ENCODE measurements at regions not wholly inside any gene's neighbourhood (a gene's known extent, or its start where the extent isn't known, plus 50 kb on each side); places are given as distances from the start of the nearest gene placed in this dataset.

GRCh38 chr13:74336546-74336945, 202.3 kb upstream of the KLF12 start:
- Histone ChIP-seq H3K4me3 (no peak overlapping the region), H3K9me3 (no peaks in the 10 kb centered on the region), H3K27ac (no peak overlapping the region), H3K27me3 (no peaks in the 10 kb centered on the region), H3K36me3 (no peaks in the 10 kb centered on the region), H3K4me1 (no peaks in the 10 kb centered on the region)
- TF ChIP-seq POLR2A (IDR thresholded peaks at IDR 0.05) (no peak), CTCF (IDR thresholded peaks at IDR 0.05 in 4 of 5, conservative IDR thresholded peaks at IDR 0.05 in 1 of 5) (no peak)
- ATAC-seq (no peak), DNase-seq (no peak)
- intact Hi-C loops (cut with DNase I; ENCODE audit: low total_unique reads) = no loop called here
- in situ Hi-C loops (cut with MboI; ENCODE audit: low sequenced_read_pairs in 4 of 4) = no loop called here

- Histone ChIP-seq H3K9me3 (no peaks in the 10 kb centered on the region), H3K4me1 (no peaks in the 10 kb centered on the region), H3K36me3 (no peaks in the 10 kb centered on the region), H3K27me3 (no peaks in the 10 kb centered on the region), H3K27ac (no peak overlapping the region), H3K4me3 (no peak overlapping the region)
- in situ Hi-C loops (cut with MboI; ENCODE audit: low sequenced_read_pairs in 4 of 4) (no loop called here), intact Hi-C loops (cut with DNase I; ENCODE audit: low total_unique reads) (no loop called here)
- no peak for TF ChIP-seq CTCF (IDR thresholded peaks at IDR 0.05 in 4 of 5, conservative IDR thresholded peaks at IDR 0.05 in 1 of 5)
- no peak for TF ChIP-seq POLR2A (IDR thresholded peaks at IDR 0.05)
- no peak for ATAC-seq
- no peak for DNase-seq
Observed at GRCh38 chr13:74335370-74335769, 201.2 kb upstream of the KLF12 start.

- in situ Hi-C loops (cut with MboI; ENCODE audit: low sequenced_read_pairs in 4 of 4) = no loop called here
- no peaks in the 10 kb centered on the region for H3K4me1 ChIP-seq
Observed at GRCh38 chr13:74329962-74330361, 195.8 kb upstream of the KLF12 start.

GRCh38 chr13:74325106-74325505, 190.9 kb upstream of the KLF12 start:
- Histone ChIP-seq H3K27me3 (no peaks in the 10 kb centered on the region), H3K4me3 (no peak overlapping the region), H3K27ac (no peak overlapping the region), H3K9me3 (no peaks in the 10 kb centered on the region), H3K4me1 (no peaks in the 10 kb centered on the region), H3K36me3 (no peaks in the 10 kb centered on the region)
- TF ChIP-seq POLR2A (IDR thresholded peaks at IDR 0.05) = no peak
- no peak for TF ChIP-seq CTCF (IDR thresholded peaks at IDR 0.05 in 4 of 5, conservative IDR thresholded peaks at IDR 0.05 in 1 of 5)
- no peak for ATAC-seq
- in situ Hi-C loops (cut with MboI; ENCODE audit: low sequenced_read_pairs in 4 of 4) = no loop called here
- intact Hi-C loops (cut with DNase I; ENCODE audit: low total_unique reads) = no loop called here
- DNase-seq = no peak

More at GRCh38 chr13:74329962-74330361, 195.8 kb upstream of the KLF12 start:
- DNase-seq = no peak
- Histone ChIP-seq H3K27me3 (no peaks in the 10 kb centered on the region), H3K4me3 (no peak overlapping the region), H3K27ac (no peak overlapping the region), H3K36me3 (no peaks in the 10 kb centered on the region), H3K9me3 (no peaks in the 10 kb centered on the region)
- no peak for TF ChIP-seq CTCF (IDR thresholded peaks at IDR 0.05 in 4 of 5, conservative IDR thresholded peaks at IDR 0.05 in 1 of 5)
- intact Hi-C loops (cut with DNase I; ENCODE audit: low total_unique reads) = no loop called here
- ATAC-seq = no peak

GRCh38 chr13:74324338-74324737, 190.1 kb upstream of the KLF12 start:
- H3K36me3 ChIP-seq = no peaks in the 10 kb centered on the region
- ATAC-seq = no peak
- H3K9me3 ChIP-seq = no peaks in the 10 kb centered on the region
- no peak overlapping the region for H3K4me3 ChIP-seq
- no peaks in the 10 kb centered on the region for H3K27me3 ChIP-seq
- TF ChIP-seq CTCF (IDR thresholded peaks at IDR 0.05 in 4 of 5, conservative IDR thresholded peaks at IDR 0.05 in 1 of 5) (no peak), POLR2A (IDR thresholded peaks at IDR 0.05) (no peak)
- H3K4me1 ChIP-seq = no peaks in the 10 kb centered on the region
- intact Hi-C loops (cut with DNase I; ENCODE audit: low total_unique reads) (no loop called here), in situ Hi-C loops (cut with MboI; ENCODE audit: low sequenced_read_pairs in 4 of 4) (no loop called here)
- H3K27ac ChIP-seq = no peak overlapping the region
- DNase-seq = no peak

Data from gastrocnemius medialis (tissue), 4 donors.